HEK293 (cell line): ENCODE measurements at regions not wholly inside any gene's neighbourhood (a gene's known extent, or its start where the extent isn't known, plus 50 kb on each side); places are given as distances from the start of the nearest gene placed in this dataset.
A peak's percentile ranks its signal among the peaks of the same experiment; 100 is the strongest.

Source experiments
- CTCF ChIA-PET: fragments of 350-600 bp; formaldehyde crosslinking; extraction: SDS; loops from one replicate; lab custom pipeline; 2021; ENCODE audit warnings: antibody characterized with exemption; lab: Yijun Ruan, JAX
- POLR2A ChIA-PET: fragments of 300-600 bp; formaldehyde crosslinking; extraction: SDS; loops from one replicate; lab custom pipeline; 2020; ENCODE audit warnings: antibody characterized with exemption, inconsistent platforms; lab: Yijun Ruan, JAX
- H3K27ac ChIP-seq: fragments of 200-500 bp; sonication (Bioruptor generic); 2 replicates; pipeline ENCODE4 v1.5.1; 2014; ENCODE audit warnings: low read depth, low read length, control low read depth, inconsistent platforms; ENCODE audit errors: extremely low read depth
- H3K36me3 ChIP-seq, 2 experiments: fragments of 200-500 bp in 1 of 2; sonication (Bioruptor generic) in 1 of 2; 1 replicate in 1 of 2; 2 replicates in 1 of 2; pipeline ENCODE4 v1.5.1; 2014 to 2017; ENCODE audit warnings: inconsistent platforms in 2 of 2, low read length in 2 of 2; ENCODE audit not compliant: control insufficient read depth in 2 of 2, insufficient read depth in 1 of 2
- H3K4me1 ChIP-seq: fragments of 200-500 bp; sonication (Bioruptor generic); 2 replicates; pipeline ENCODE4 v1.5.1; 2014; ENCODE audit warnings: mild to moderate bottlenecking, low read length, inconsistent platforms; ENCODE audit not compliant: control insufficient read depth, insufficient read depth
- H3K4me3 ChIP-seq: 2 replicates; pipeline ENCODE4 v1.5.1; 2011; ENCODE audit warnings: low read depth, mild to moderate bottlenecking, control low read depth, low read length, moderate library complexity
- H3K9me3 ChIP-seq: fragments of 200-500 bp; sonication (Bioruptor generic); 2 replicates; pipeline ENCODE4 v1.5.1; 2014; ENCODE audit warnings: low read depth, low read length, inconsistent platforms; ENCODE audit not compliant: control insufficient read depth, insufficient read depth
- GFI1B ChIP-seq: fragments of 450-650 bp; formaldehyde crosslinking; IDR thresholded peaks from 2 replicates; pipeline ENCODE4 v1.5.1; 2016; ENCODE audit warnings: missing biosample characterization, missing genetic modification characterization
- KLF9 ChIP-seq: fragments of 450-650 bp; formaldehyde crosslinking; IDR thresholded peaks from 2 replicates; pipeline ENCODE4 v1.5.1; 2016; ENCODE audit warnings: missing biosample characterization, missing genetic modification characterization, low read depth
- MZF1 ChIP-seq: fragments of 450-650 bp; formaldehyde crosslinking; IDR thresholded peaks from 2 replicates; pipeline ENCODE4 v1.5.1; 2017; ENCODE audit warnings: missing biosample characterization, missing genetic modification characterization, borderline replicate concordance
- PRDM4 ChIP-seq: fragments of 450-650 bp; formaldehyde crosslinking; IDR thresholded peaks from 2 replicates; pipeline ENCODE4 v1.5.1; 2017; ENCODE audit warnings: missing biosample characterization, missing genetic modification characterization
- SETDB1 ChIP-seq: IDR thresholded peaks from one replicate; pipeline ENCODE4 v1.6.1; 2017; ENCODE audit warnings: mild to moderate bottlenecking, low read length, moderate library complexity, mixed read lengths; ENCODE audit not compliant: insufficient read length
- SP3 ChIP-seq: fragments of 450-650 bp; formaldehyde crosslinking; IDR thresholded peaks from 2 replicates; pipeline ENCODE4 v1.5.1; 2016; ENCODE audit warnings: missing biosample characterization, missing genetic modification characterization
- SP7 ChIP-seq: fragments of 450-650 bp; formaldehyde crosslinking; IDR thresholded peaks from 2 replicates; pipeline ENCODE4 v1.5.1; 2016; ENCODE audit warnings: missing biosample characterization, missing genetic modification characterization
- ZBTB17 ChIP-seq: fragments of 450-650 bp; formaldehyde crosslinking; IDR thresholded peaks from 2 replicates; pipeline ENCODE4 v1.5.1; 2016; ENCODE audit warnings: missing biosample characterization, missing genetic modification characterization
- ZFHX2 ChIP-seq: fragments of 450-650 bp; formaldehyde crosslinking; conservative IDR thresholded peaks from 2 replicates; pipeline ENCODE4 v1.5.1; 2016; ENCODE audit warnings: missing biosample characterization, missing genetic modification characterization
- ZNF138 ChIP-seq: fragments of 450-650 bp; formaldehyde crosslinking; IDR thresholded peaks from 2 replicates; pipeline ENCODE4 v1.5.1; 2016; ENCODE audit warnings: missing biosample characterization, missing genetic modification characterization, borderline replicate concordance
- ZNF350 ChIP-seq: fragments of 450-650 bp; formaldehyde crosslinking; IDR thresholded peaks from 2 replicates; pipeline ENCODE4 v1.5.0; 2017; ENCODE audit warnings: missing biosample characterization, mild to moderate bottlenecking, missing genetic modification characterization
- ZNF362 ChIP-seq: fragments of 450-650 bp; formaldehyde crosslinking; IDR thresholded peaks from 2 replicates; pipeline ENCODE4 v1.5.1; 2016; ENCODE audit warnings: missing biosample characterization, missing genetic modification characterization
- ZNF404 ChIP-seq: fragments of 450-650 bp; formaldehyde crosslinking; IDR thresholded peaks from 2 replicates; pipeline ENCODE4 v1.5.1; 2017; ENCODE audit warnings: missing biosample characterization, missing genetic modification characterization
- ZNF426 ChIP-seq: fragments of 450-650 bp; formaldehyde crosslinking; IDR thresholded peaks from 2 replicates; pipeline ENCODE4 v1.5.1; 2017; ENCODE audit warnings: missing biosample characterization, missing genetic modification characterization, mild to moderate bottlenecking, inconsistent platforms, moderate library complexity
- ZNF473 ChIP-seq: fragments of 450-650 bp; formaldehyde crosslinking; IDR thresholded peaks from 2 replicates; pipeline ENCODE4 v1.5.1; 2017; ENCODE audit warnings: missing biosample characterization, missing genetic modification characterization
- ZNF664 ChIP-seq: fragments of 450-650 bp; formaldehyde crosslinking; IDR thresholded peaks from 2 replicates; pipeline ENCODE4 v1.5.1; 2016; ENCODE audit warnings: missing biosample characterization, missing genetic modification characterization
- ZSCAN5A ChIP-seq: fragments of 450-650 bp; formaldehyde crosslinking; IDR thresholded peaks from 2 replicates; pipeline ENCODE4 v1.5.1; 2016; ENCODE audit warnings: missing biosample characterization, missing genetic modification characterization
- TF ChIP-seq, protein P1 (sequence below): fragments of 450-650 bp; formaldehyde crosslinking; IDR thresholded peaks from 2 replicates; pipeline ENCODE4 v1.5.1; 2016; ENCODE audit warnings: missing biosample characterization, missing genetic modification characterization

GRCh38 chr1:56380531-56380930, 198.8 kb downstream of the PLPP3 start (continued):
- no peak for TF ChIP-seq PRDM4
- no peak for TF ChIP-seq ZNF350 (tag by site-specific recombination)
- TF ChIP-seq ZNF473 (tag by site-specific recombination) = no peak
- no peak for TF ChIP-seq ZNF664 (tag by site-specific recombination)
- no peak for TF ChIP-seq SETDB1
- TF ChIP-seq ZNF426 (tag by site-specific recombination) = no peak
- TF ChIP-seq ZFHX2 (tag by site-specific recombination) = no peak

GRCh38 chr1:56378341-56379070, 200.9 kb downstream of the PLPP3 start:
- peaks cover 8% of the 10 kb centered on the region for H3K4me1 ChIP-seq
- CTCF ChIA-PET = no interaction called here

More at GRCh38 chr1:56378341-56379070, 200.9 kb downstream of the PLPP3 start:
- TF ChIP-seq ZNF138 (tag by site-specific recombination) (no peak), GFI1B (no peak), ZBTB17 (tag by site-specific recombination) (peak; percentile 52; the same call in 1 of the 2 replicates), SP3 (tag by site-specific recombination) (no peak), KLF9 (tag by site-specific recombination) (no peak), ZNF362 (tag by site-specific recombination) (no peak), MZF1 (no peak), SP7 (tag by site-specific recombination) (peak; percentile 70), ZNF404 (tag by site-specific recombination) (no peak), ZSCAN5A (no peak), ZNF473 (tag by site-specific recombination) (no peak)
- TF ChIP-seq, protein P1, sequence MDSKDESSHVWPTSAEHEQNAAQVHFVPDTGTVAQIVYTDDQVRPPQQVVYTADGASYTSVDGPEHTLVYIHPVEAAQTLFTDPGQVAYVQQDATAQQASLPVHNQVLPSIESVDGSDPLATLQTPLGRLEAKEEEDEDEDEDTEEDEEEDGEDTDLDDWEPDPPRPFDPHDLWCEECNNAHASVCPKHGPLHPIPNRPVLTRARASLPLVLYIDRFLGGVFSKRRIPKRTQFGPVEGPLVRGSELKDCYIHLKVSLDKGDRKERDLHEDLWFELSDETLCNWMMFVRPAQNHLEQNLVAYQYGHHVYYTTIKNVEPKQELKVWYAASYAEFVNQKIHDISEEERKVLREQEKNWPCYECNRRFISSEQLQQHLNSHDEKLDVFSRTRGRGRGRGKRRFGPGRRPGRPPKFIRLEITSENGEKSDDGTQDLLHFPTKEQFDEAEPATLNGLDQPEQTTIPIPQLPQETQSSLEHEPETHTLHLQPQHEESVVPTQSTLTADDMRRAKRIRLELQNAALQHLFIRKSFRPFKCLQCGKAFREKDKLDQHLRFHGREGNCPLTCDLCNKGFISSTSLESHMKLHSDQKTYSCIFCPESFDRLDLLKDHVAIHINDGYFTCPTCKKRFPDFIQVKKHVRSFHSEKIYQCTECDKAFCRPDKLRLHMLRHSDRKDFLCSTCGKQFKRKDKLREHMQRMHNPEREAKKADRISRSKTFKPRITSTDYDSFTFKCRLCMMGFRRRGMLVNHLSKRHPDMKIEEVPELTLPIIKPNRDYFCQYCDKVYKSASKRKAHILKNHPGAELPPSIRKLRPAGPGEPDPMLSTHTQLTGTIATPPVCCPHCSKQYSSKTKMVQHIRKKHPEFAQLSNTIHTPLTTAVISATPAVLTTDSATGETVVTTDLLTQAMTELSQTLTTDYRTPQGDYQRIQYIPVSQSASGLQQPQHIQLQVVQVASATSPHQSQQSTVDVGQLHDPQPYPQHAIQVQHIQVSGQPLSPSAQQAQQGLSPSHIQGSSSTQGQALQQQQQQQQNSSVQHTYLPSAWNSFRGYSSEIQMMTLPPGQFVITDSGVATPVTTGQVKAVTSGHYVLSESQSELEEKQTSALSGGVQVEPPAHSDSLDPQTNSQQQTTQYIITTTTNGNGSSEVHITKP (tag by site-specific recombination) = peak; percentile 76
- TF ChIP-seq, all 188 proteins: peak for 3
- no peak overlapping the region for H3K4me3 ChIP-seq
- no peaks in the 10 kb centered on the region for H3K9me3 ChIP-seq
- H3K36me3 ChIP-seq = no peaks in the 10 kb centered on the region
- POLR2A ChIA-PET = no interaction called here
- no peak overlapping the region for H3K27ac ChIP-seq
